ENCODE measurements at regions not wholly inside any gene's neighbourhood (a gene's known extent, or its start where the extent isn't known, plus 50 kb on each side); places are given as distances from the start of the nearest gene placed in this dataset.
"Not testable (repeated sequence)": the region's sequence is repeated elsewhere in the genome, so short reads cannot be mapped to it uniquely, and the experiment has no call there.

- no peak for DNase-seq
These were observed 855.0 kb downstream of the METTL15 start for GRCh38 chr11:28963187-28963586.

DNA sequence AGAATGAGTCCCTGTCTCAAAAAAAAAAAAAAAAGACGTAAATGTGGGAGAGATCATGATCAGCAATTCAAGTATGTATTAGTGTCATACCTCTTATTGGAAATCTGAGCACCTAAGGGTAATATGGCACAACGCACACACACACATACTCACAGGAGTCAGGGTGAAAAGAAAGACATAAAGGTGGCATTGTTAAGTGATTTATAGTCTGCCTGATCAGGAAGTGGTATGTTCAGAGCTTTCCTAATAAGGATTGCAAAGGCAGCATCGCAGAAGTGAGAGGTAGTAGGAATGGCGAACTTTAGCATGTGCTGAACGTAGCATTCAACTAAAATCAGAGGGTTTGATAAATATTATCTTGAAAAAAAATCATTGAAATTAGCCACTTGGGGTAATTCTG lies 854.3 kb downstream of the METTL15 start:
- DNase-seq: no peak

GRCh38 chr11:28961726-28962125 lies 853.5 kb downstream of the METTL15 start:
- no peak for DNase-seq

- no peak for DNase-seq
These were observed 848.3 kb downstream of the METTL15 start for GRCh38 chr11:28956446-28956845.

DNA sequence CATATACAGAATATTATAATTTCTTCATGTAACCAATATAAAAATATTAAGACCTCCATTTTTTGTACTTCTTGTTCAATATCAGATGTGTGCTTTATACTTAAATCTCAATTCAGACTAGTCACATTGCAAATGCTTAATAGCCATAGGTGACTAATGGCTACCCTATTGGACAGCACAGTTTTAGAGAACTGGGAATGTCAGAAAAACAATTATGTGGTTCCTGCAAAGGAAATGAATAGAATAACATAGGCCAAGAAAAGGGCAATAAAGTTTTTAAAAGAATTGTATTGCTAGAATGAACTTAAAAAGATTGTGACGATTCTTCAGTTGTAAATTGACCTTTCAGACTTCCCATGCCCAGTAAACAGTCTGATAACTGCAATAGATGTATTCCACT lies 843.0 kb downstream of the METTL15 start:
- DNase-seq: no peak

DNA sequence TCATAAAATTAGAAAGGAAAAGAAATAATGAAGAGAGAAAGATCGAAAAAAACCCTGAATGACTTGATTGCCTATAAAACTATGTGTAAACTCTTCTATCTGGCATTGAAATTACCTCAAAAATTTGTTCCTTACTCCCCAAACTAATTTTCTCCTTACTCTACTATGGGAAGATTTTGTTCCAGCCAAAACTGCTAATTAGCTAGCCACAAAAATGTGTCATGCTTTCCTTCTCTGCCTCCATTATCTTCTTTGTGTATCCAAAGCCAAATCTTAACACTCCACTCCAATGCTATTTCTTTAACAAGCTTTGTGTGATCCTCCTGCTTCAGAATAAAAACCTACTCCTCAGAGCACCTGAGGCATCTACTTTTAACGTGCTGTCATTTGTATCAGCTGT lies 831.2 kb downstream of the METTL15 start:
- DNase-seq: no peak

GRCh38 chr11:28938091-28938490 lies 829.9 kb downstream of the METTL15 start:
- DNase-seq: no peak

GRCh38 chr11:28932940-28933339 lies 824.8 kb downstream of the METTL15 start:
- no peak for DNase-seq

GRCh38 chr11:28924004-28924403 lies 815.8 kb downstream of the METTL15 start:
- DNase-seq: no peak

GRCh38 chr11:28922386-28922981 lies 814.3 kb downstream of the METTL15 start:
- DNase-seq: no peak

- DNase-seq: no peak
These were observed 811.0 kb downstream of the METTL15 start for GRCh38 chr11:28919194-28919593.

- no peak for DNase-seq
These were observed 805.7 kb downstream of the METTL15 start for GRCh38 chr11:28913883-28914282.

DNA sequence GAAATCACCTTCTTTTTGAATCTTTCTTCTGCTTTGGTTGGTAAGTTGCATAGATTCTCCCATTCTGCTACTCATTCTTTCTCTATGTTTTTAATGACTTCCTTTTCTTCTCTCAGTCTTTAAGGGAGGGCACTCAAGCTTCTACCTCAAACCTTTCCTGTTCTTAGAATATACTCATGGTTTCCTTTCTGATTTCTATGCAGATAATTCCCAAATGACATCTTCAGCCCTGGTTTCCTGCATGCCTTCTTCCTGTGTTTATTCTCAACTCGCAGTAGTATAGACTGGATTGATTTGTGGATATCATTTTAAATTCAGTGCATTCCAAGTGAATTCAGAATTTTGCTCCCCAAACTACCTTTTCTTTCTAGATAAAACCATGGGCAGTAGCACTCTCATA lies 803.6 kb downstream of the METTL15 start:
- DNase-seq: no peak

- no peak for DNase-seq
These were observed 802.7 kb downstream of the METTL15 start for GRCh38 chr11:28910926-28911325.

DNA sequence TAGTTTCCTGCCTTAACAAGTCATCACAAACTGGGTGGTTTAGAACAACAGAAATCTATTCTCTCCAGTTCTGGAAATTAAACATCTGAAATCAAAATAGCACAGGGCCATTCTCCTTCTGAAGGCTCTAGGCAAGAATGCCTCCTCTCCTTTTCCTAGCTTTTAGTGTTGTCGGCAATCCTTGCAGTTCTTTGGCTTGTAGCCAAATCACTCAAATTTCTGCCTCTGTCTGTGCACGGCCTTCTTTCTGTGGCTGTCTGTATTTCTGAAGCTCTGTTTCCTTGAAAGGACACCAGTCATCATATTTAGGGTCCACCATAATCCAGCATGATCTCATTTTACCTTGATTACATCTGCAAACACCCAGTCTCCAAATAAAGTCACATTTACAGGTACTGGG lies 795.5 kb downstream of the METTL15 start:
- peak in 1 of 2 experiments; percentile 7 for DNase-seq

DNA sequence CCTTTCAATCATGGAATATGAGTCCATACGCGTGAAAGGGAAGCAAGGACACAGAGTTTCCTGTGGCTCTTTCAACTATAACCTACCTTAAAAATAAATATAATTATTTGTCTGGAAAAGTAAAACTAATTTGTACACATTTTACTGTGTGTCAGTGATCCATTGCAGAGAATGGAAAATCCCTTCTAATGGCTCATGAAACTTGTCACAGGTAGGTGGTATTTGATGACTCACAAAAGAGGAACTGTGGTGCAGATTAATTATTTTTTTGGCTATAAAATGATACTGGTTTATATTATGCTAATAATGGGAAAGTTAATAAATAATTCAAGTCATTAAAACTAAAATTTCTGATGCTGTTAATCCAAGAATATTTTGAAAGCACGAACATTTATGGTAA lies 792.2 kb downstream of the METTL15 start:
- DNase-seq: no peak

DNA sequence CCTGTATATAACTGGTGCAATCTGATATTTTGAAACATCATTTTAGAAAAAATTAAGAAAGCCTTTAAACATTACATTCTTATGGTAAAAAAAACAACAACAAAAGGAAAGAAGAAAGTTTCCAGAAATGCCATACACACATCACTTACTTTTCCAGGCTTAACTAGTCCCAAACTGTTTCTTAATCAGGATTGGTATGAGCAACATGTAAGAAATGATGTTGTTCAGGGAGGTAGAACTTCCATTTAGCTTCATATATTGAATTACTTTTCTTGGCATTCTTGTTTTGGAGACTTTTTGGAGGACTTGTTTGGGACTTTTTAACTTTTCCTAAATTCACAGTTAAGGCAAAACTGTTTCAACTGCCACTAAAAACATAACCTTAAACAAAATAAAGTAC lies 791.5 kb downstream of the METTL15 start:
- DNase-seq: no peak

DNA sequence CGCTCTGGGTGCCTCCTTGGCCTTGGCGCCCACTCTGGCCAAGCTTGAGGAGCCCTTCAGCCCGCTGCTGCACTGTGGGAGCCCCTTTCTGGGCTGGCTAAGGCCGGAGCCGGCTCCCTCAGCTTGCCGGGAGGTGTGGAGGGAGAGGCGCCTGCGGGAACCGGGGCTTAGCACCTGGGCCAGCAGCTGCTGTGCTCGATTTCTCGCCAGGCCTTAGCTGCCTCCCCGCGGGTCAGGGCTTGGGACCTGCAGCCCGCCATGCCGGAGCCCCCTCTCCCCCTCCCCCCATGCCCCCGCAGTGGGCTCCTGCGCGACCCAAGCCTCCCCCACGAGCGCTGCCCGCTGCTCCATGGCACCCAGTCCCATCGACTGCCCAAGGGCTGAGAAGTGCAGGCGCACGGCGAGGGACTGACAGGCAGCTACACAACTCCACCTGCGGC lies 782.4 kb downstream of the METTL15 start:
- not testable (repeated sequence) for DNase-seq

- DNase-seq: no peak
These were observed 779.5 kb downstream of the METTL15 start for GRCh38 chr11:28887681-28888080.

- DNase-seq: no peak
These were observed 771.7 kb downstream of the METTL15 start for GRCh38 chr11:28879869-28880268.

- no peak for DNase-seq
These were observed 769.8 kb downstream of the METTL15 start for GRCh38 chr11:28878025-28878424.

- no peak for DNase-seq
These were observed 769.2 kb downstream of the METTL15 start for GRCh38 chr11:28877340-28877739.

DNA sequence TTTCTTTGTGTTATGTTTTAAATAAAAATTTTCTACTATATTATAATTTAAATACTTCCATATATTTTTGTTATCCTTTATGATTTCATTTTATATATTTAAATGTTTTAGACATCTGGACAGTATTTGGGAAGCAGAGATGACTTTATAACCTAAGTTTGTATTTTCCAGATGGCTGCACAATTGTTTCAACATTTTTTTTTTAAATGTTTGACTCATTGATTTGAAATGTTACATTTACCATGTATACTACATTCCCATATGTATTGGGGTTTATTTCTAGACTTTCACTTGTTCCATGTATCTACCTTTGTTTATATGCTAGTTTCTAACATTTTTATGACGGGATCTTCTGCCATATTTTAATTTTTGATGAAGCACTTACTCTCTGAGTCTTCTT lies 766.5 kb downstream of the METTL15 start:
- DNase-seq: no peak

GRCh38 chr11:28871090-28871489 lies 762.9 kb downstream of the METTL15 start:
- no peak for DNase-seq

- no peak for DNase-seq
These were observed 755.2 kb downstream of the METTL15 start for GRCh38 chr11:28863422-28863821.

DNA sequence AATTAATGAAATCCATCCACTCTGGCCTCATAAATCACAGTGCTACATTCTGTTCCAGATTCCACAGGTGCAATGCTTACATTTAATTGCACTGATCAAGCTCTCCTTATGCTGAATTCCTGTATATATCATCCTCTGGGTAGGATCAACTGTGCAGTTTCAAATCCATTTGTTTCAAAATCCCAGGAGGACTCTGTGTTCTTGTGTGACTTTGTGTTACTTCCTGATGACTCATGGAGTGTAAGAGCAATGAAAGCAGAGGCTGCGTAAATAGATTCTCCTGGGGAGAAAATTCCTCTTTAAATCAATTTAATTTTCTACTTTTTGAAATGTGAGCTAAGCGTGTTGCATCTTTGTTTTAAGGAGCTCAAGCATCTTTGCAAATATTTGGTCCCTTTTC lies 752.7 kb downstream of the METTL15 start:
- no peak for DNase-seq
